ENCODE measurements at regions not wholly inside any gene's neighbourhood (a gene's known extent, or its start where the extent isn't known, plus 50 kb on each side); places are given as distances from the start of the nearest gene placed in this dataset.

DNA sequence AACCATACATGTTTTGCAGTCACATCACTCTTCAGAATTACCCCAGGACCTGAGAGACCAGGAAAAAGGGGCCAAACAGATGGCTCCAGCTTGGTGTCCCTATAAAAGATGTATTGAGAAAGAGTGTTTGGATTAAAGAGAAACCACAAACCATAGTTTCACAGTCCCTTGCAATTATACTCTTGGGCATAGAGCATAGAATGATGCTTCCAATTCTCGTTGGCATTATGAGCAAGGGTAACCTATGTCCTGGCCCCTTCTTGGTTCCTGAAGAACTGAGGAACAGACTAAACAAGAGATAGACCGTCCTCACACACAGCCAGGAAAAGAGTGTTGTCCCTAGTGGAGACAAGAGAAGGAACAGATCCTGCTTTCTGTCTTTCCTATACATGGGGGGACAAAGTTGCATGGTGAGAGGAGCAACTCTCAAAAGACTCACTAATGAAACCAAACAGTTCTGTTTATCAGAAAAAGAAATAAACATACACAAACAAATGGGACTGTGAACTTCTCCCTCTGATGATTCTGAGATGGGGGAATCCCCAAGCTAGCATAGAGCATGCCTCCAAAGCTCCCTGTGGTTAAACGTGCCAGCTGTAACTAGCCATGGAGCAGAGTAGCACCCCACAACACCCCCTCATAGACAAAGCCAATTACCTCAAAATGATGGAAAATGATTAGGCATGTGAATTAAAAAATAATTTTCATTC lies 908.6 kb downstream of the NTRK3 start:
- H3K27ac ChIP-seq: no peak overlapping the region
- no peak for TF ChIP-seq CTCF (IDR thresholded peaks at IDR 0.05)

DNA sequence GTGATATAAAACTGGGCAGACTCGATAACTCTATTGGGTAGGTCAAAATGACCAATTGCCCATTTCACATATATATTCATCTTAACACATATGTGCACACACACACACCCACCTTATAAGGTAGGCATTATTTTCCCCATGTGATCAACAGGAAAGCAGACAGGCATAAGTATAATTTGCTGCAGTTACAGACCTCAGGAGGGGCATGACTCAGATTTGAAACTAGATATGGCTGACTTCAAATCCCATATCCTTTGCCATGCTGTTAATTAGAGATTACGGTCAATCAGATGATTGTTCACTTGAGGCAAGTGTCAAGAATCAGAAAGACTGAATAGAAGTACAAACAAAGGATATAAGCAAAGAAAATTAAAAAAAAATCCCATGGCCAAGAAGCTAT lies 910.6 kb downstream of the NTRK3 start:
- no peak overlapping the region for H3K27ac ChIP-seq
- TF ChIP-seq CTCF (IDR thresholded peaks at IDR 0.05) (no peak), ZFX (IDR thresholded peaks at IDR 0.05; ENCODE audit: borderline replicate concordance) (no peak)

DNA sequence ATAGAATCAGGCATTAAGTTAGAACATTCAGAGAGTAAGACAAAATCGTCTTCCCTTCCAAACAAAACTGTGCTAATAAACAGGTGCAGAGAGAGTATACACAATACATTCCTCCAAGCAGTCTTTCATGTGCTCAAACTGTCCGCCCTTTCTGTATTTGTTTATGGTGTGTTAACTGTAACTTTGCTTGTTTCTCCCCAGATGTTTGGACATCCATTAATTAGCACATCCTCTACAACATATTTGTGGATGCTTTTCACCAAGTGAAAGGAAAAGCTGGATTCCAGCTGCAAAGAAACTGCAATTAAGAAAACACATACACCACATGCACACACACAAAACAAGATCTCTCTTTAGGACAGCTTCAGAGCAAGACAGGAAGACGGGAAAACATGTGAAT lies 912.6 kb downstream of the NTRK3 start:
- TF ChIP-seq ZFX (IDR thresholded peaks at IDR 0.05; ENCODE audit: borderline replicate concordance) (no peak), CTCF (IDR thresholded peaks at IDR 0.05) (no peak)

GRCh38 chr15:87340370-87340769 lies 916.2 kb downstream of the NTRK3 start:
- TF ChIP-seq CTCF (IDR thresholded peaks at IDR 0.05) (no peak), ZFX (IDR thresholded peaks at IDR 0.05; ENCODE audit: borderline replicate concordance) (no peak)
- no peak overlapping the region for H3K27ac ChIP-seq

More for the DNA sequence above, 912.6 kb downstream of the NTRK3 start:
- H3K27ac ChIP-seq: no peak overlapping the region

- H3K27ac ChIP-seq: no peak overlapping the region
Observed at GRCh38 chr15:87326269-87326668, 930.3 kb downstream of the NTRK3 start.

DNA sequence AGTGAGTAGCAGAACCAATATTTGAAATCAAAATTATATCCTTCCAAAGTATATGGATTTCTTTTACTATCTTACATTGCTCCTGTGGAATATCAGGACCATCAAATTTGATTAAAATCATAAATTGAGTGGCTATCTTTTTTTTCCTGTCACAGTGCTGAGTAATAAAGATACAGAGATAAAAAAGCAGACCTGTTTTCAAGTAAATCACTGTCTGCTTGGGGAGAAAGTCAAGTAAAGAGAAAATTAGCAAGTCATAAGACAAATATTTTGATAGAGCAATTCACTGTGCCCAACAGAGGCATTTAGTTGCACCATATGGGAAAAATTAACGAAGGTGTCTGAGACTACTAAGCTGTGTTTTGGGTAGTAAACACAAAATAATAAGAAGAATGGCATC lies 933.7 kb downstream of the NTRK3 start:
- TF ChIP-seq CTCF (IDR thresholded peaks at IDR 0.05): no peak
- TF ChIP-seq ZFX (IDR thresholded peaks at IDR 0.05; ENCODE audit: borderline replicate concordance): no peak
- no peak overlapping the region for H3K27ac ChIP-seq

More at GRCh38 chr15:87326269-87326668, 930.3 kb downstream of the NTRK3 start:
- no peak for TF ChIP-seq CTCF (IDR thresholded peaks at IDR 0.05)
- no peak for TF ChIP-seq ZFX (IDR thresholded peaks at IDR 0.05; ENCODE audit: borderline replicate concordance)

DNA sequence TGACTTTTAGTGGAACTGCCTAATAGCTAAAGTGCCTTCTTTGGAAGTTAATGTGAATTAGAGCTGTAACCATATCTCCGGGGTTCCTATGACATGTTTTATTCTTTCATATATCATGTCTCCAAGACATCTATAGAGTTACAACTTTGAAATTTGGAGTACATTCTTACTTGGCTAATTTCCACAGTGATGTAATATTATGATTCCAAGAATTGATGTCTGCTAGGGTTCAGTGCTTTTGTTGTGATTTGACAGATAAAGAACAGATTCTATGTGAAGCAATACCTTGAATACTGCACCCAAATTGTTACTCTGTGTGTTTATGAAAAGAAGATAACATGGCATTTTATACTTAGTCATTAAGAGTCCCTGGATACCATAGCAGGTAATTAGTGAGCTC lies 934.3 kb downstream of the NTRK3 start:
- H3K27ac ChIP-seq: no peak overlapping the region
- no peak for TF ChIP-seq CTCF (IDR thresholded peaks at IDR 0.05)

Measured in 22Rv1 (cell line).